ENCODE measurements at regions not wholly inside any gene's neighbourhood (a gene's known extent, or its start where the extent isn't known, plus 50 kb on each side); places are given as distances from the start of the nearest gene placed in this dataset.

DNA sequence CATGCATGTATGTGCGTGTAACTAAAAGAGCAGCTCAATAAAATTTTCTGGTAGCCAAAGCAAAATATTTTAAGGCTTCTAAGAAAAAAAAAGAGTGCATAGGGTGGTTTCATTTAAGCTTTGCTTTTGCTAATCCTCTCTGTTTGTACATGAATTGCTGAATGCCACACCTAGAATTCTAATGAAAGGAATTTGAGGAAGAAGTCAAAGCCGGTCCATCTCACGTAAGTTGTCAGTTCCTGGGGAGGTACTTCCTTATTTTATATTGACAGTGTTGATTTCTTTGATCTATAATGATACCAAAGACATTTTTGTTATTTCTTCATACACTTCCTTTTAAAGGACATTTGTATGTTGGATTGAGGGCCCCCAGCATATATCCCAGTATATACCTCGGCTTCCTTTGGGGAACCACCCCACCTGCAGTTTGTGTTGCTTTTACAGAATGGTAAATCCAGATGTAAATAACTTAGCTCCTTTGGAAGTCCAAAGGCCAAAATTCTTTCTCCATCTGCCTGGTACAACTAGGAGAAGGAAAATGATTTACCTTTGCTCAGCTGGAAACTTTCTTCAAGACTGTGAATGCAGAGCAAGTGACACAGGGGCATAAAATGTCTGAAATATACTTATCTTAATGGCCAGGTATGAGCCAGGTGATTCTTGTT, 420.9 kb upstream of the ATP2B1 start:
- Histone ChIP-seq H3K4me1 (ENCODE audit: control insufficient read depth in 2 of 2, insufficient read depth in 2 of 2, low read length in 1 of 2) (no peaks in the 10 kb centered on the region), H3K9me3 (ENCODE audit: control insufficient read depth in 2 of 2, insufficient read depth in 1 of 2, low read depth in 1 of 2, low read length in 1 of 2) (no peaks in the 10 kb centered on the region)

GRCh38 chr12:90128526-90128925, 419.9 kb upstream of the ATP2B1 start:
- Histone ChIP-seq H3K4me3 (ENCODE audit: low read depth in 1 of 2, low read length in 2 of 2) (no peak overlapping the region), H3K4me1 (ENCODE audit: control insufficient read depth in 2 of 2, insufficient read depth in 2 of 2, low read length in 1 of 2) (no peaks in the 10 kb centered on the region), H3K27me3 (ENCODE audit: control insufficient read depth in 1 of 2, insufficient read depth in 2 of 2, low read length in 2 of 2) (no peaks in the 10 kb centered on the region), H3K27ac (ENCODE audit: low read depth in 2 of 2, low read length in 1 of 2) (no peak overlapping the region), H3K36me3 (ENCODE audit: control insufficient read depth in 2 of 2, insufficient read depth in 2 of 2, low read length in 1 of 2) (no peaks in the 10 kb centered on the region), H3K9me3 (ENCODE audit: control insufficient read depth in 2 of 2, insufficient read depth in 1 of 2, low read depth in 1 of 2, low read length in 1 of 2) (no peaks in the 10 kb centered on the region)
- 50 to 60% methylated on average over 4 of the region's 4 CpGs for WGBS, 2 donors

More for the DNA sequence above, 420.9 kb upstream of the ATP2B1 start:
- no peaks in the 10 kb centered on the region for H3K36me3 ChIP-seq (ENCODE audit: control insufficient read depth in 2 of 2, insufficient read depth in 2 of 2, low read length in 1 of 2)
- no peak overlapping the region for H3K27ac ChIP-seq (ENCODE audit: low read depth in 2 of 2, low read length in 1 of 2)
- 41 to 59% methylated on average over 4 of the region's 4 CpGs for WGBS, 2 donors
- no peak overlapping the region for H3K4me3 ChIP-seq (ENCODE audit: low read depth in 1 of 2, low read length in 2 of 2)
- H3K27me3 ChIP-seq (ENCODE audit: control insufficient read depth in 1 of 2, insufficient read depth in 2 of 2, low read length in 2 of 2) = no peaks in the 10 kb centered on the region

DNA sequence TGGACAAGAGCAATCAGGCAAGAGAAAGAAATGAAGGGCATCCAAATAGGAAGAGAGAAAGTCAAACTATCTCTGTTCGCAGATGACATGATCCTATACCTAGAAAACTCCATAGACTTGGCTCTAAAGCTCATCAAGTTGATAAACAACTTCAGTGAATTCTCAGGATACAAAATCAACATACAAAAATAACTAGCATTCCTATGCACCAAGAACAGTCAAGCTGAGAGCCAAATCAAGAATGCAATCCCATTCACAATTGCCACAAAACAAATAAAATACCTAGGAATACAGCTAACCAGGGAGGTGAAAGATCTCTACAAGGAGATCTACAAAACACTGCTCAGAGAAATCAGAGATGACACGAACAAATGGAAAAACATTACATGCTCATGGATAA, 417.5 kb upstream of the ATP2B1 start:
- Histone ChIP-seq H3K4me1 (ENCODE audit: control insufficient read depth in 2 of 2, insufficient read depth in 2 of 2, low read length in 1 of 2) (no peaks in the 10 kb centered on the region), H3K27ac (ENCODE audit: low read depth in 2 of 2, low read length in 1 of 2) (no peak overlapping the region), H3K4me3 (ENCODE audit: low read depth in 1 of 2, low read length in 2 of 2) (no peak overlapping the region), H3K36me3 (ENCODE audit: control insufficient read depth in 2 of 2, insufficient read depth in 2 of 2, low read length in 1 of 2) (no peaks in the 10 kb centered on the region), H3K27me3 (ENCODE audit: control insufficient read depth in 1 of 2, insufficient read depth in 2 of 2, low read length in 2 of 2) (no peaks in the 10 kb centered on the region), H3K9me3 (ENCODE audit: control insufficient read depth in 2 of 2, insufficient read depth in 1 of 2, low read depth in 1 of 2, low read length in 1 of 2) (peaks cover 3 to 8% of the 10 kb centered on the region in 2 donors)
- WGBS, 2 donors = 85 to 90% methylated on average over 2 of the region's 2 CpGs

- no peaks in the 10 kb centered on the region for H3K4me1 ChIP-seq (ENCODE audit: control insufficient read depth in 2 of 2, insufficient read depth in 2 of 2, low read length in 1 of 2)
- 87 to 88% methylated on average over 7 of the region's 7 CpGs for WGBS, 2 donors
- no peaks in the 10 kb centered on the region for H3K27me3 ChIP-seq (ENCODE audit: control insufficient read depth in 1 of 2, insufficient read depth in 2 of 2, low read length in 2 of 2)
- H3K36me3 ChIP-seq (ENCODE audit: control insufficient read depth in 2 of 2, insufficient read depth in 2 of 2, low read length in 1 of 2) = no peaks in the 10 kb centered on the region
- H3K4me3 ChIP-seq (ENCODE audit: low read depth in 1 of 2, low read length in 2 of 2) = no peak overlapping the region
- H3K27ac ChIP-seq (ENCODE audit: low read depth in 2 of 2, low read length in 1 of 2) = no peak overlapping the region
- peaks cover 3 to 8% of the 10 kb centered on the region in 2 donors for H3K9me3 ChIP-seq (ENCODE audit: control insufficient read depth in 2 of 2, insufficient read depth in 1 of 2, low read depth in 1 of 2, low read length in 1 of 2)
These were observed 416.3 kb upstream of the ATP2B1 start for GRCh38 chr12:90124914-90125313.

DNA sequence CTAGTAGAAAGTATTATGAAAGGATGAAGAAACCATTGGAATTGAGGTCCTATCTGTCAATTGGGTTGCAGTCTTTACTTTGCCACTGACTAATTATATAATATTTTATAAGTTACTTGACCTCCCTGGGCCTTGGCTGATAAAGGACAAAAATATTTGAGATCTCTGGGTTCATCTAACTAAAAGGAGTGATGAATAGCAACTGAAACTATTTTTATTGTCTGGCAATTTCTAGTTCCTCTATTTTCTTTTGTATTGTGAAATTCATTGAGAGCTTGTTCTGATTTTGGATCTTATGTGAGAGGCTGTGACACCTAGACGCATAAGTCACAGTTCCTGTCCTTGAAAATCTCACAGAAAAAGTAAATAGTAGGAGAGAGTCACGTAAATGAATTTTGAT, 415.7 kb upstream of the ATP2B1 start:
- peaks cover 3 to 8% of the 10 kb centered on the region in 2 donors for H3K9me3 ChIP-seq (ENCODE audit: control insufficient read depth in 2 of 2, insufficient read depth in 1 of 2, low read depth in 1 of 2, low read length in 1 of 2)
- no peaks in the 10 kb centered on the region for H3K36me3 ChIP-seq (ENCODE audit: control insufficient read depth in 2 of 2, insufficient read depth in 2 of 2, low read length in 1 of 2)
- no peaks in the 10 kb centered on the region for H3K4me1 ChIP-seq (ENCODE audit: control insufficient read depth in 2 of 2, insufficient read depth in 2 of 2, low read length in 1 of 2)
- H3K4me3 ChIP-seq (ENCODE audit: low read depth in 1 of 2, low read length in 2 of 2) = no peak overlapping the region
- H3K27ac ChIP-seq (ENCODE audit: low read depth in 2 of 2, low read length in 1 of 2) = no peak overlapping the region
- 68% methylated on average over 2 of the region's 2 CpGs for WGBS, 2 donors
- H3K27me3 ChIP-seq (ENCODE audit: control insufficient read depth in 1 of 2, insufficient read depth in 2 of 2, low read length in 2 of 2) = no peaks in the 10 kb centered on the region

DNA sequence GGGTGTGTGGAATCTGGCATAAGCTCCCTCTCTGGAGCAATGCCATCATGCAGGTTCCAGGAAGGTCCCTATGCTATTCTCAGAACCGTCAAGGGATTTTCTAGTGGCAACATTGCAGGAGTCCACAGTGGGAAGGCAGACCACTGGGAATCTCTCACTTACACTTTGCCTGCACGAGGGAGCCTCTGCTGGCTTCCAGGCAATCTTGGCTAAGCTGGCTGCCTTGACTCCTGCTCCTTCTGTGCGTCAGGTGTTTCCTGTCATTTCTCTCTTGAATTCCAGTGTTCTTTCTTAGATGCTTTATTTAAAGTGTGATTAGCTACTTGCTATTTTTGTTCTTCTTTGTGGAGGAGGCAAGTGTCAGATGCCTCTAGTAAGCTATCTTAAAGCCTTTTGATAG, 414.0 kb upstream of the ATP2B1 start:
- no peak overlapping the region for H3K4me3 ChIP-seq (ENCODE audit: low read depth in 1 of 2, low read length in 2 of 2)
- H3K9me3 ChIP-seq (ENCODE audit: control insufficient read depth in 2 of 2, insufficient read depth in 1 of 2, low read depth in 1 of 2, low read length in 1 of 2) = peaks cover 3 to 8% of the 10 kb centered on the region in 2 donors
- no peak overlapping the region for H3K27ac ChIP-seq (ENCODE audit: low read depth in 2 of 2, low read length in 1 of 2)
- H3K36me3 ChIP-seq (ENCODE audit: control insufficient read depth in 2 of 2, insufficient read depth in 2 of 2, low read length in 1 of 2) = no peaks in the 10 kb centered on the region
- WGBS, 2 donors = 50 to 59% methylated on average over 3 of the region's 3 CpGs
- H3K4me1 ChIP-seq (ENCODE audit: control insufficient read depth in 2 of 2, insufficient read depth in 2 of 2, low read length in 1 of 2) = no peaks in the 10 kb centered on the region
- no peaks in the 10 kb centered on the region for H3K27me3 ChIP-seq (ENCODE audit: control insufficient read depth in 1 of 2, insufficient read depth in 2 of 2, low read length in 2 of 2)

DNA sequence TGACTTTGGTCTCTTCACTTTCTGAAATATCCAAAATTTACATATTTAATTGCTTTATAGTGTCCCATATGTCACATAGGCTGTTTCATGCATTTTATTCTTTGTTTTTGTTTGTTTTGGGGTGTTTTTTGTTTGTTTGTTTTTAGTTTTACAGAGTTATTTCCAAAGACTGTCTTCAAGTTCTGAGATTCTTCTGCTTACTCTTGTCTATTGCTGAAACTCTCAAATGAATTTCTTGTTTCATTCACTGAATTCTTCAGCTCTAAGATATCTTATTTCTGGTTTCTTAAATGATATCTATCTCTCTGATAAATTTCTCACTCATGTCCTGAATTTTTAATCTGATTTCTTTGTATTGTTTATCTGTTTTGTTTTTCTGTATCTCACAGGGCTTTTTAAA, 412.0 kb upstream of the ATP2B1 start:
- Histone ChIP-seq H3K36me3 (ENCODE audit: control insufficient read depth in 2 of 2, insufficient read depth in 2 of 2, low read length in 1 of 2) (no peaks in the 10 kb centered on the region), H3K4me1 (ENCODE audit: control insufficient read depth in 2 of 2, insufficient read depth in 2 of 2, low read length in 1 of 2) (no peaks in the 10 kb centered on the region), H3K27ac (ENCODE audit: low read depth in 2 of 2, low read length in 1 of 2) (no peak overlapping the region), H3K4me3 (ENCODE audit: low read depth in 1 of 2, low read length in 2 of 2) (no peak overlapping the region), H3K9me3 (ENCODE audit: control insufficient read depth in 2 of 2, insufficient read depth in 1 of 2, low read depth in 1 of 2, low read length in 1 of 2) (peaks cover 3 to 8% of the 10 kb centered on the region in 2 donors), H3K27me3 (ENCODE audit: control insufficient read depth in 1 of 2, insufficient read depth in 2 of 2, low read length in 2 of 2) (no peaks in the 10 kb centered on the region)

DNA sequence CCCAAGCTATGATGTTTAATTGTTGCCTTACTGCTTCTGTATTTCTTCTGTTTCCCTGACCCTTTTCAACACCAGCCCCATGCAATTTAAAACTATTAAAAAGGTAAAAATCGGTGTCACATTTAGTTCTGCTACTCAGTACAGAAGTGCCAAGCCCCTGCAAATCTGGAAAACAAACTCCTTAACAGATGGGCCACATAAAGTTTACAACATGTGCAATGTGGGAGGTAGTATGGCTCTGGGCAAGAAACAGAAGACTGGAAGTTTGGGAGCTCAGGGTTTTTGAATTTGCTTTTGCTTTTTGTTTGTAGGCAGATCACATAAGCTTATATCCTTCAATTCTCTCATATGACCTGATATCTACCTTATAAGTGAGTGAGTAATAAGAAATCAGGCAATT, 404.0 kb upstream of the ATP2B1 start:
- H3K36me3 ChIP-seq (ENCODE audit: control insufficient read depth in 2 of 2, insufficient read depth in 2 of 2, low read length in 1 of 2) = no peaks in the 10 kb centered on the region
- H3K27ac ChIP-seq (ENCODE audit: low read depth in 2 of 2, low read length in 1 of 2) = no peak overlapping the region
- H3K9me3 ChIP-seq (ENCODE audit: control insufficient read depth in 2 of 2, insufficient read depth in 1 of 2, low read depth in 1 of 2, low read length in 1 of 2) = no peaks in the 10 kb centered on the region
- no peak overlapping the region for H3K4me3 ChIP-seq (ENCODE audit: low read depth in 1 of 2, low read length in 2 of 2)
- H3K27me3 ChIP-seq (ENCODE audit: control insufficient read depth in 1 of 2, insufficient read depth in 2 of 2, low read length in 2 of 2) = no peaks in the 10 kb centered on the region
- H3K4me1 ChIP-seq (ENCODE audit: control insufficient read depth in 2 of 2, insufficient read depth in 2 of 2, low read length in 1 of 2) = no peaks in the 10 kb centered on the region
- 73 to 86% methylated on average over 1 of the region's 1 CpG for WGBS, 2 donors

DNA sequence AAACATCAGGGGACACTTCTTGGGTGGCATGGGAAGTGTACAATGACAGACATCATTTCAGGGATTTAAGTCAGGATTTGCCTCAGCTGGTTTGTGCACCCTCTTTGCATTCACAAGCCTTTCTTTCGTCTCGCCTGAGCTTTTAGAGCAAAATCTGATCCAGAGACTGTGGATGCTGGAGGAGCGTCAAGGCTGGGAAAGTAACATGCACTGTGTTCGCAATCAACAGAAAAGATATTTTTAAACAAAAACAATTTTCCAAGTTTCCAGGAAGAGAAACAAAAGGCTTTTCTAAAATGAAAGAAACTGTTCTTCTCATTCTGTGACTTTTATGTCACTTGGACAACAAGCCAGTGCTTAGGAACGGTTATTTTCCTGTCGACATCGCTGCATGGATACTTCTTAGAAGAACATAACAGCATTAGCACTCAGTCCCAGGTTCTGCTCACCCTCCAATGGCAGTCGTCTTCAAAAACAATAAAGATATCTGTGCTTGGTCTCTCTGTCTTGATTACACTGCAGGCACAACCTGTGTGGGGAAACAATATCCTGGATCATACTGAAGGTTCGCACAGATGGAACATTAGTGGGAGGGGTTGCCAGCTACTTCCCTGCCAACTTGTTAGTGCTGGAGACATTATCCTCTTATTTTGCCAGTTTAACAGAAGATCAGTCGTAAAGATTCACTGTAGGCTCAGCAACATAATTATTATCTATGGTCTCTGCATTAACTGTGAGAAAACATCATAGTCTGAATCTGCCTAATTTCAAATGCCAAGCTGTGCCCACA, 403.3 kb upstream of the ATP2B1 start:
- 66 to 74% methylated on average over 10 of the region's 10 CpGs for WGBS, 2 donors
- Histone ChIP-seq H3K36me3 (ENCODE audit: control insufficient read depth in 2 of 2, insufficient read depth in 2 of 2, low read length in 1 of 2) (no peaks in the 10 kb centered on the region), H3K27ac (ENCODE audit: low read depth in 2 of 2, low read length in 1 of 2) (no peak overlapping the region), H3K9me3 (ENCODE audit: control insufficient read depth in 2 of 2, insufficient read depth in 1 of 2, low read depth in 1 of 2, low read length in 1 of 2) (no peaks in the 10 kb centered on the region), H3K4me1 (ENCODE audit: control insufficient read depth in 2 of 2, insufficient read depth in 2 of 2, low read length in 1 of 2) (no peaks in the 10 kb centered on the region), H3K27me3 (ENCODE audit: control insufficient read depth in 1 of 2, insufficient read depth in 2 of 2, low read length in 2 of 2) (no peaks in the 10 kb centered on the region), H3K4me3 (ENCODE audit: low read depth in 1 of 2, low read length in 2 of 2) (no peak overlapping the region)

GRCh38 chr12:90106568-90106967, 397.9 kb upstream of the ATP2B1 start:
- no peaks in the 10 kb centered on the region for H3K4me1 ChIP-seq (ENCODE audit: control insufficient read depth in 2 of 2, insufficient read depth in 2 of 2, low read length in 1 of 2)
- 95 to 97% methylated on average over 3 of the region's 3 CpGs for WGBS, 2 donors
- H3K9me3 ChIP-seq (ENCODE audit: control insufficient read depth in 2 of 2, insufficient read depth in 1 of 2, low read depth in 1 of 2, low read length in 1 of 2) = no peaks in the 10 kb centered on the region
- no peaks in the 10 kb centered on the region for H3K27me3 ChIP-seq (ENCODE audit: control insufficient read depth in 1 of 2, insufficient read depth in 2 of 2, low read length in 2 of 2)
- no peak overlapping the region for H3K27ac ChIP-seq (ENCODE audit: low read depth in 2 of 2, low read length in 1 of 2)
- no peak overlapping the region for H3K4me3 ChIP-seq (ENCODE audit: low read depth in 1 of 2, low read length in 2 of 2)
- H3K36me3 ChIP-seq (ENCODE audit: control insufficient read depth in 2 of 2, insufficient read depth in 2 of 2, low read length in 1 of 2) = no peaks in the 10 kb centered on the region
